Keratinocyte (primary cell): ENCODE measurements at regions not wholly inside any gene's neighbourhood (a gene's known extent, or its start where the extent isn't known, plus 50 kb on each side); places are given as distances from the start of the nearest gene placed in this dataset.

ENCODE experiments used
- DNase-seq: peaks from one replicate; pipeline ENCODE4 v3.0.0-alpha.2; 2011; ENCODE audit warnings: low read depth, missing footprints, low spot score
- FAIRE-seq: peaks from 2 replicates; lab custom pipeline; 2011; peaks lifted over from hg19 to GRCh38; lab: Jason Lieb, UNC
- H2AFZ ChIP-seq: 2 replicates; pipeline ENCODE4 v1.6.0; 2012; ENCODE audit warnings: low read length, control low read depth, inconsistent platforms; ENCODE audit not compliant: control insufficient read depth
- H3K27ac ChIP-seq: 2 replicates; pipeline ENCODE4 v1.5.1; 2011; ENCODE audit warnings: low read length; ENCODE audit not compliant: control insufficient read depth, insufficient read depth
- H3K27me3 ChIP-seq: 3 replicates; pipeline ENCODE4 v1.6.0; 2011; ENCODE audit warnings: low read length; ENCODE audit not compliant: control insufficient read depth, insufficient read depth; ENCODE audit errors: extremely low read depth
- H3K36me3 ChIP-seq, 2 experiments: 2 replicates in 1 of 2; 3 replicates in 1 of 2; pipeline ENCODE4 v1.5.1; 2011; ENCODE audit warnings: low read length in 2 of 2, mild to moderate bottlenecking in 1 of 2; ENCODE audit not compliant: control insufficient read depth in 2 of 2, insufficient read depth in 2 of 2; ENCODE audit errors: extremely low read depth in 1 of 2
- H3K4me1 ChIP-seq: 3 replicates; pipeline ENCODE4 v1.5.1; 2011; ENCODE audit warnings: low read length; ENCODE audit not compliant: control insufficient read depth, insufficient read depth; ENCODE audit errors: extremely low read depth
- H3K4me2 ChIP-seq: 3 replicates; pipeline ENCODE4 v1.6.0; 2011; ENCODE audit warnings: low read depth, low read length; ENCODE audit not compliant: control insufficient read depth, insufficient read depth; ENCODE audit errors: extremely low read depth
- H3K4me3 ChIP-seq, 3 experiments: fragments of 200-600 bp in 1 of 3; sonication (generic) in 1 of 3; 2 replicates in 2 of 3; 3 replicates in 1 of 3; pipeline ENCODE4 v1.5.1; 2011 to 2016; ENCODE audit warnings: low read length in 3 of 3, mild to moderate bottlenecking in 3 of 3, control low read depth in 2 of 3, inconsistent platforms in 1 of 3, low read depth in 1 of 3, mixed read lengths in 1 of 3, mixed run types in 1 of 3, moderate library complexity in 1 of 3; ENCODE audit not compliant: control insufficient read depth in 2 of 3, insufficient read depth in 2 of 3; ENCODE audit errors: extremely low read depth in 1 of 3
- H3K79me2 ChIP-seq: 2 replicates; pipeline ENCODE4 v1.6.0; 2012; ENCODE audit warnings: low read length; ENCODE audit not compliant: control insufficient read depth, insufficient read depth
- H3K9ac ChIP-seq: 3 replicates; pipeline ENCODE4 v1.6.0; 2011; ENCODE audit warnings: low read length; ENCODE audit not compliant: control insufficient read depth, insufficient read depth; ENCODE audit errors: extremely low read depth
- H3K9me1 ChIP-seq: 3 replicates; pipeline ENCODE4 v1.6.0; 2011; ENCODE audit warnings: low read length; ENCODE audit not compliant: control insufficient read depth, insufficient read depth; ENCODE audit errors: extremely low read depth
- H3K9me3 ChIP-seq: 2 replicates; pipeline ENCODE4 v1.5.1; 2012; ENCODE audit warnings: low read depth, low read length; ENCODE audit not compliant: control insufficient read depth
- H4K20me1 ChIP-seq: 3 replicates; pipeline ENCODE4 v1.6.0; 2011; ENCODE audit warnings: low read length; ENCODE audit not compliant: control insufficient read depth, insufficient read depth; ENCODE audit errors: extremely low read depth
- EZH2 ChIP-seq: IDR thresholded peaks from one replicate; pipeline ENCODE4 v1.6.1; 2012; ENCODE audit warnings: inconsistent platforms, mild to moderate bottlenecking, low read length, moderate library complexity
- dilution Hi-C: fragments of 300-500 bp; cut with MboI; formaldehyde crosslinking; loops from one replicate; pipeline ENCODE4 v1.7.0; 2020; ENCODE audit warnings: low sequenced_read_pairs; ENCODE audit not compliant: extremely low pct_ligation_motif_present
- TF ChIP-seq, protein P1 (sequence below), 3 experiments: IDR thresholded peaks in 1 of 3; conservative IDR thresholded peaks in 1 of 3; optimal IDR thresholded peaks in 1 of 3; 2 replicates in 2 of 3; 3 replicates in 1 of 3; pipeline versions ENCODE3 to v1.5.1; 2011; ENCODE audit warnings: low read length in 3 of 3, mild to moderate bottlenecking in 3 of 3, moderate library complexity in 2 of 3, control low read depth in 1 of 3, inconsistent platforms in 1 of 3; ENCODE audit not compliant: insufficient read depth in 2 of 3; ENCODE audit errors: extremely low read depth in 1 of 3

DNA sequence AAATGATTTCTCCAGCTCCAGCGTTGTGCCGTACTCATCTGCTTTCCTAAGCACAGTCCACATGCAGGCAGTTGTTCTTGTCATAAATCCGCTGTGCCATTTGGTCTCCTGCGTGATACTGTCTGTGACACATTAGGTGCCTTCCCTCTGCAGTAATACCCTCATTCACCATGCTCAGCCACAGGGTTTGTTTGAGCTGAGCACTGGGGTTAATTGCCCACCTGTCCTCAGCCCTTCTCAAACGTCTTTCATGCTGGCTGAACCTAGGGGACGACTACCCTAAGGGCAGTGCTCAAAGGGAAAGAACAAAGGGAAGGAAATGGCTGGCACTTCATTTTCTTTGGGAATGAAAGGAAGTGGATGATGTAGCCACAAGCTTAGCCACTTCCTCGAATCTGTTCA lies 64.2 kb upstream of the MYLIP start:
- DNase-seq = no peak
- H3K4me2 ChIP-seq = no peak overlapping the region
- no peaks in the 10 kb centered on the region for H3K9me1 ChIP-seq
- H3K9me3 ChIP-seq = no peaks in the 10 kb centered on the region
- H3K9ac ChIP-seq = no peak overlapping the region
- TF ChIP-seq EZH2 = no peak
- TF ChIP-seq, protein P1, sequence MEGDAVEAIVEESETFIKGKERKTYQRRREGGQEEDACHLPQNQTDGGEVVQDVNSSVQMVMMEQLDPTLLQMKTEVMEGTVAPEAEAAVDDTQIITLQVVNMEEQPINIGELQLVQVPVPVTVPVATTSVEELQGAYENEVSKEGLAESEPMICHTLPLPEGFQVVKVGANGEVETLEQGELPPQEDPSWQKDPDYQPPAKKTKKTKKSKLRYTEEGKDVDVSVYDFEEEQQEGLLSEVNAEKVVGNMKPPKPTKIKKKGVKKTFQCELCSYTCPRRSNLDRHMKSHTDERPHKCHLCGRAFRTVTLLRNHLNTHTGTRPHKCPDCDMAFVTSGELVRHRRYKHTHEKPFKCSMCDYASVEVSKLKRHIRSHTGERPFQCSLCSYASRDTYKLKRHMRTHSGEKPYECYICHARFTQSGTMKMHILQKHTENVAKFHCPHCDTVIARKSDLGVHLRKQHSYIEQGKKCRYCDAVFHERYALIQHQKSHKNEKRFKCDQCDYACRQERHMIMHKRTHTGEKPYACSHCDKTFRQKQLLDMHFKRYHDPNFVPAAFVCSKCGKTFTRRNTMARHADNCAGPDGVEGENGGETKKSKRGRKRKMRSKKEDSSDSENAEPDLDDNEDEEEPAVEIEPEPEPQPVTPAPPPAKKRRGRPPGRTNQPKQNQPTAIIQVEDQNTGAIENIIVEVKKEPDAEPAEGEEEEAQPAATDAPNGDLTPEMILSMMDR (optimal IDR thresholded peaks at IDR 0.05 in 1 of 3, IDR thresholded peaks at IDR 0.05 in 1 of 3, conservative IDR thresholded peaks at IDR 0.05 in 1 of 3; ENCODE audit: extremely low read depth in 1 of 3, insufficient read depth in 2 of 3, low read length in 3 of 3) = no peak
- H3K4me1 ChIP-seq = peaks cover 5% of the 10 kb centered on the region
- no peak overlapping the region for H2AFZ ChIP-seq
- no peak overlapping the region for H3K4me3 ChIP-seq
- no peaks in the 10 kb centered on the region for H3K27me3 ChIP-seq
- no peaks in the 10 kb centered on the region for H3K36me3 ChIP-seq
- H4K20me1 ChIP-seq = no peaks in the 10 kb centered on the region
- H3K79me2 ChIP-seq = no peaks in the 10 kb centered on the region
- dilution Hi-C loops = no loop called here
- no peak overlapping the region for H3K27ac ChIP-seq
- FAIRE-seq = no peak

DNA sequence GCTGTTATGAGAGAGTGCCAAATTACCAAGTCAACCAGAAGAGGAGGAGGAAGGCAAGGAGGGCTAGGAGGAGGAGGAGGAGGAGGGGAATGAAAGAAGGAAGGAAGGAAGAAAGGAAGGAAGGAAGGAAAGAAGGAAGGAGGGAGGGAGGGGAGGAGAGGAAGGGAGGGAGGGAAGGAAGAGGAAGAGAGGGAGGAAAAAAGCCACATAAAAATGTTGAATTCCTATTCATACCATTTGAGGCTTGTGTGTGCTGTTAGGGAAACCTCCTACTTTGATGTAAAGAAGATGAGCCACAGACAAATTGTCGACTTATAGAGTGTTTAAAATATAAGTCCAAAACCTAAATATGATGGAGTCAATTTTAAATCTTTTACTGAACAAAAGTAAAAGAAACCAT lies 65.3 kb upstream of the MYLIP start:
- no peak overlapping the region for H3K9ac ChIP-seq
- H4K20me1 ChIP-seq = no peaks in the 10 kb centered on the region
- H3K27ac ChIP-seq = no peak overlapping the region
- H3K4me1 ChIP-seq = peaks cover 5% of the 10 kb centered on the region
- TF ChIP-seq, protein P1 (optimal IDR thresholded peaks at IDR 0.05 in 1 of 3, IDR thresholded peaks at IDR 0.05 in 1 of 3, conservative IDR thresholded peaks at IDR 0.05 in 1 of 3; ENCODE audit: extremely low read depth in 1 of 3, insufficient read depth in 2 of 3, low read length in 3 of 3) = no peak
- no peak for TF ChIP-seq EZH2
- no peak for FAIRE-seq
- no peaks in the 10 kb centered on the region for H3K36me3 ChIP-seq
- H3K9me1 ChIP-seq = no peaks in the 10 kb centered on the region
- no peaks in the 10 kb centered on the region for H3K9me3 ChIP-seq
- H3K4me3 ChIP-seq = no peak overlapping the region
- no peaks in the 10 kb centered on the region for H3K27me3 ChIP-seq
- H3K4me2 ChIP-seq = no peak overlapping the region
- H2AFZ ChIP-seq = no peak overlapping the region
- H3K79me2 ChIP-seq = no peaks in the 10 kb centered on the region
- dilution Hi-C loops = no loop called here
- DNase-seq = no peak
